NCI-H2029 treated with DMSO at 0.1 percent for 48 hours (cell line): ENCODE measurements at regions not wholly inside any gene's neighbourhood (a gene's known extent, or its start where the extent isn't known, plus 50 kb on each side); places are given as distances from the start of the nearest gene placed in this dataset.
"Not testable (repeated sequence)": the region's sequence is repeated elsewhere in the genome, so short reads cannot be mapped to it uniquely, and the experiment has no call there.

Experiments used
- DNase-seq: peaks from one replicate; lab custom pipeline; 2025; lab: John Stamatoyannopoulos, UW

GRCh38 chr19:31883296-31883990 is 462.0 kb upstream of the ZNF507 start:
- DNase-seq = no peak

DNA sequence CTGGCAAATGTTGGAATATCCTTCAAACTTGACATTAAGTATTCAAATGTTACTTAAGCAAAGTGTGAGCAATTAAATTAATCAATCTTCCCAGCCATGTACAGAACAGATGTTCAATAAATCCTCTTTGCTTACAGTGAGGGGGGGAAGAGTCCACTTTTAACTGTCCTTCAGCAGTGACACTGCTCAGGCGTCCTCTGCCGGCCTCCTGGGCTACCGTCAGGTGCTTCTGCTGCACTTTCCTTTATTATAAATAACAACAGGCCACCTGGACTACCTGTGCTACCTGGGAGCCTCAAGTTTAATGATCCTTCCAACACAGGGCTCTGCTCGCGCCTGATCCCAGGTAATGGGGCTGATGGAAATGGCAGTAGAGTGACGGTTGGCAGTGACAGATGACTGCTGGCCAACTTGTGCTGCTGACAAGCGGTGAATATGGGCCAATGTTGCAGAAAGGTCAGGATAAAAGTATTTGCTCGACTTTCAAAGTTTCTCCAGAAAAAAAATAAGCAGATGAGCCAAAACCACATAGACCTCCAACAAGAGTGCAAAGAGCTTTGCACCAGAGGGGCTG is 460.0 kb upstream of the ZNF507 start:
- no peak for DNase-seq

DNA sequence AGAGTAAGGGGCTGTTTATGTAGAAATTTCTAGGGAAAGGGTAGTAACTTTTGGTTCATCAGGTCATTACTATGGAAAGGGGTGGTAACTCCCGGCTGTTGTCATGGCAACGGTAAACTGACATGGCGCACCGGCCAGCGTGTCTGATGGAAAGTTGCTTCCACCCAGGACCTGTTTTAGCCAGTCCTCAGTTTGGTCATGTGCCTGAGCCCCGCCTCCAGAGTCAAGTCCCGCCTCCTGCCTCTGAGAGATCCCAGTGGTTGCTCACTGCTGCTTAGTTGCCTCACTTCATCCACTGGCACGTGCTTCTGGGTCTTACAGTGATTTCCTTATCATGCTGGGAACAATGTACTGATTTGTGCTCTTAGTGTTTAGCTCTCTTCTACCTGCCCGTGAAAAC is 455.2 kb upstream of the ZNF507 start:
- DNase-seq = no peak

DNA sequence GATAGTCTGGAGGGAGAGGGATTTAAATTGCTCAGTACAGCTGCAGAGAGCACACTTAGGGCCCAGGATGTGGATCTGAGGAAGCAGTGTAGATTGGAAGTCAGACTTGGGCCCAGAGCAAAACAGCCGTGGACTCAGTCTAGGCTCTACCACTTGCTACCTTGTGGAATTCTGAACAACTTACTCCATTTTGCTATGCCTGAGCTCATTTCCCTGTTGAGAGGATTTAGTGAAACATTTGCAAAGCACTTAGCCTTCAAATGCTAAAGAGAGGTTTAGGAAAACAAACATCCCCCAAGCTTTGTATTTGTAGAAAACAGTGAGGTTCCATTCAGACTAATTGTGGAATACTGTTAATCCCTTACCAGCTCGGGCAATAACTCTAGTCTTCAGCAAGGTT is 453.4 kb upstream of the ZNF507 start:
- DNase-seq = no peak

GRCh38 chr19:31893491-31893890 is 451.9 kb upstream of the ZNF507 start:
- DNase-seq = not testable (repeated sequence)

DNA sequence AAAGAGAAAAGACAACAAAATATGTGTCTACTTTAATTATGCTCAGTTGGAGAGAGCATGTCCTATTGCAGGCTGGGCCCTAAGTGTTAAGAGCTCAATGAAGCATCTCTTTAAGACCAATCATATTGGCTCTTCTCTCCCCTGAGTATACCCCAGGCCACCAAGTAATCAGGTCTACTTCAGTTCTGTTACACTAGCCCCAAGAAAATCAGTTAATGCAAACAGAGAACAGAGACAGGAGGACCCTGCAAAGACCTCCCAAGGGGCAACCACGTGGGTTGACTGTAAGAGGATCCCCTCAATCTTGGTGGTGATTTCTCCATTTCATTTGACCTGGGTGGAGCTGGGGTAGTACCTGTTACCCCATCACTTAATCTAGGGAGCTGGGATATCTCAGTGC is 451.0 kb upstream of the ZNF507 start:
- DNase-seq = no peak

GRCh38 chr19:31897292-31897691 is 448.1 kb upstream of the ZNF507 start:
- DNase-seq = no peak

DNA sequence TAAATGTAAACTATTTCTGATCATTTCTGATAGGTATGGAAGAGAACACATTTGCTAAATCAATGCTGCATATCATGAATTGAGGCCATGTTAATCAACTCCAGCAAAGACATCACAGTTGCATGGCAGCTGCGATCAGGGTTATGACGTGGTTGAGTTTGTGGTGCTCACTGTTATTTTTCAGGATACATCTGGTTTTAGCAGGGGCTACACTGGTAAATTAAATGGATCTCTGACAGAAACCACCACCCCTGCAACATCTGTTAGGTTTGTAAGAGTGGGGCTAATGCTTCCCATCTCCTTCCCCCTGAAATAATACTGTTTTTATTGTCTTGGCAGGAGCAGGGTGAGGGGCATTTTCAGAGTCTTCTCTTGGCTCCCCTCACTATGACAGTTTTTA is 444.4 kb upstream of the ZNF507 start:
- no peak for DNase-seq

- no peak for DNase-seq
Measured at GRCh38 chr19:31902821-31903220, 442.6 kb upstream of the ZNF507 start.

GRCh38 chr19:31903979-31904378 is 441.4 kb upstream of the ZNF507 start:
- DNase-seq = no peak

GRCh38 chr19:31906111-31906871 is 439.1 kb upstream of the ZNF507 start:
- no peak for DNase-seq

DNA sequence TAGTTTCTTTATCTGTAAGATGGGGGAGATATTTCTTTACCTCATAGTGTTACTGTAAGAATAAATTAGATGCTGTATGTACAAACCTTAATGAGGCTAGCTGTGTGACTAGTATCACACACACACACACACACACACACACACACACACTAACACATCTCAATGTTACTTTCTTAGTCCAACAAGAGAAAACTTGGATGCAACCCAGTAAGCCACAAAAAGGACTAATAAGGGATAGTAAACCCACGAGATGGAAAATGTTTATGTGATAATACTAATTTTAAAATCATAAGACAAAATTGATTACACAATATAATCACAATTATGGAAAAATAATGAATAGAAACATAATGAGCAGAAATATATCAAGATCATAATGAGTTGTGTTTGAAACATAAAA is 437.7 kb upstream of the ZNF507 start:
- no peak for DNase-seq

GRCh38 chr19:31908080-31908479 is 437.3 kb upstream of the ZNF507 start:
- no peak for DNase-seq

- DNase-seq = no peak
Measured at GRCh38 chr19:31908496-31909225, 436.7 kb upstream of the ZNF507 start.

DNA sequence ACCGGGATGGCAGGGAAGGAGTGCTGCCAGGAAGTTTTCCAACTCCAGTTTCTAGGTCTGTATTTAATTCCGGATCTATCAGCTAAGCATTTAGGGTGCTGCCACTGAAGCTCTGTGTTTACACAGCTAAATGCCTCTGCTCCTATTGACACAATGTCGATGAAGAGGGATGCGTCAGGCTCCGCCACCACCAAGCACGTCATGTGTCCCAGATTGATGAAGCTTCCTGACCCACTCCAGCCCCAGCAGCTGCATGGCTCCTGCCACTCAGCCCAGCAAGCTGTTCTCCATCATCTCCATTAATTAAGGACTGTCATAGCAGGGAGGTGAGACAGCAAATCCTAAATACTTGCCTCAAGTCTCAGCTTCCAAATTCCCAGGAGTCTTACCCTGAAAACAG is 435.2 kb upstream of the ZNF507 start:
- DNase-seq = no peak

- DNase-seq = no peak
Measured at GRCh38 chr19:31911577-31911976, 433.8 kb upstream of the ZNF507 start.

GRCh38 chr19:31913103-31913661 is 432.2 kb upstream of the ZNF507 start:
- no peak for DNase-seq

- no peak for DNase-seq
Measured at GRCh38 chr19:31930401-31930800, 415.0 kb upstream of the ZNF507 start.

DNA sequence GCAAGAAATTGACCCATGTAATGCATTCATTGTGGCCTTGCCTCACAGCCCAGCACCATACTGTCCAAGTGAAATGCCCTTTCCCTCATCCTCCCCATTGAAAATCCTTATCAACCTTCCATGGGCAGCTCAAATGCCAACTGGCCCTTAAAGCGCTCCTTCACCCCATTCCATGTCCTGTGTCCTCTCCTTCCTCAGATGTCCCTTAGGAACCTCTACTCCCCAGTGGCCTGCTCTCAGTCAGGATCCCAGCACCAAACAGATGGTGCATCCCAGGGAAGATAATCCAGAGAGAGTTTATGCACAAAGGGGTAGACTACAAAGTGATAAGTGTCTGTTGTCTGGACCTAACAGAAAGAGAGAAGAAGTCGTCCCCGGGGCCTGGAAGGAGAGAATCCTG is 407.4 kb upstream of the ZNF507 start:
- no peak for DNase-seq

DNA sequence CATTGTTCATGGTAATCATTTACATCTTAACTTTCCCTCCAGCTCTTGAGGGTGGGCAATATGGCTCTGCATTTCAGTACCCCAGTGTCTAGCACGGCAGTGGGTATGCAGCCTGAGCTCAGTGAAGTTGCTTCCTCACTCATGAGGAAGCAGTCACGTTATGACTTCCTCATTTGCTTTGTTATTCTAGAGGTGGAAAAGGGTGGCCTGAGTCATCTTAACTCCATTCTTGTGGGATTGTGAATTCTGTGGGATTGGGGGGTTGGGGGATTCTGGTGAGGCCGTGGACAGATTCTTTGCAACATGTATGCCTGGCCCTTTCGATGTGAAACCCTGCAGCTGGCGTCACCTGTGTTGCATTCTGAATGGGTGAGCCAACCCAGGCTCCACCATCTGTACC is 406.7 kb upstream of the ZNF507 start:
- no peak for DNase-seq

DNA sequence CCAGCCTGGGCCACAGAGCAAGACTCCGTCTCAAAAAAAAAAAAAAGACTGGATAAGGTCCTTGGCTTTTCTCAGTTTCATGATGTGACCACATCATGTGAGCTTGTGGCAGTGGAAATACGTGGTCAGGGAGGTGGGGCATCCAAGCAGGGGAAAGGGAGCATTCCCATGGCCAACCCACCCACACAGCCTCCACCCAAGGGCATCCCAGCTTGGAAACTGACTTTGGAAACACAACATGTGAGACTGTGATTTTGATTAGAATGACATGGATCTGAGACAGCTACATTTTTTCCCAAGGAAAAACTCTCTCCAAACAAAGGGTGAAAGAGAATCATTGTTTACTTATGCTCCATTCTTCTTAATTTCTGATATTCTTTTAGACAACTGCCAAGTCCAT is 405.0 kb upstream of the ZNF507 start:
- no peak for DNase-seq

DNA sequence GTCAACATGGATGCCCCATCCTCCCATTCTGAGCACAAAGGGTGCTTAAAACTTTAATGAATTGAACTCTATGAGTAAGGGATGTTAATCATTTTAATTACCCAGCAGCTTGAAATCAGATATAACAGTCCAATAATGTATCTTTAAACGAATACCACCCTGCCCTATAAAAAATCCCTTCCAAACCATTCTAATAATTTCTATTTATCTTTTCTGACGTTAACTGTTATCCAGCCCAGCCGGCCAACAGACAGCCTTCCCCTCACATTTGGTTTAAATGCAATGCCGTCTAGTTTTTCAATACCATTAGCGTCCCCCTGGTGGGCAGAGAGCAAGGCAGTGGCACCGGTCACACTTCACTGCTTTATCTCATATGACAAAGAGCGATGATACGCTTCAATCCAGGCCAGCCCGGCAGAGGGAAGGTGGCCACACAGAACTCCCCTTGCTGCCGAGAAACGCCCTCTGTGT is 402.2 kb upstream of the ZNF507 start:
- DNase-seq = no peak
